Hindlimb muscle (tissue), 1 donor: ENCODE measurements at regions not wholly inside any gene's neighbourhood (a gene's known extent, or its start where the extent isn't known, plus 50 kb on each side); places are given as distances from the start of the nearest gene placed in this dataset.

Experiments
- DNase-seq: peaks from one replicate; pipeline ENCODE4 v3.0.0-alpha.2; 2013

DNA sequence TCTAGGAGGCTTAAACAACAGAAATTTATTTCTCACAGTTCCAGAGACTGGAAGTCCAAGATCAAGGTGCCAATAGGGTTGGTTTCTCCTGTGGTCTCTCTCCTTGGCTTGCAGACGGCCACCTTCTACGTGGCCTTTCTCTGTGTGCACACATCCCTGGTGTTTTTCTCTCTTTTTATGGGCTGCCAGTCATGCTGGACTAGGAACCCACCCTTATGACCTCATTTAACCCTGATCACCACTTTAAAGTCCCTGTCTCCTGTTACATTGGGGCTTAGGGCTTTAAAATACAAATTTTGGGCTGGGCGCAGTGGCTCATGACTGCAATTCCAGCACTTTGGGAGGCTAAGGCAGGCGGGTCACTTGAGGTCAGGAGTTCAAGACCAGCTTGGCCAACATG, 157.1 kb downstream of the TLE1 start:
- DNase-seq = no peak

- no peak for DNase-seq
Observed at GRCh38 chr9:81531511-81531910, 157.8 kb downstream of the TLE1 start.

GRCh38 chr9:81530846-81531245, 158.5 kb downstream of the TLE1 start:
- DNase-seq = no peak

DNA sequence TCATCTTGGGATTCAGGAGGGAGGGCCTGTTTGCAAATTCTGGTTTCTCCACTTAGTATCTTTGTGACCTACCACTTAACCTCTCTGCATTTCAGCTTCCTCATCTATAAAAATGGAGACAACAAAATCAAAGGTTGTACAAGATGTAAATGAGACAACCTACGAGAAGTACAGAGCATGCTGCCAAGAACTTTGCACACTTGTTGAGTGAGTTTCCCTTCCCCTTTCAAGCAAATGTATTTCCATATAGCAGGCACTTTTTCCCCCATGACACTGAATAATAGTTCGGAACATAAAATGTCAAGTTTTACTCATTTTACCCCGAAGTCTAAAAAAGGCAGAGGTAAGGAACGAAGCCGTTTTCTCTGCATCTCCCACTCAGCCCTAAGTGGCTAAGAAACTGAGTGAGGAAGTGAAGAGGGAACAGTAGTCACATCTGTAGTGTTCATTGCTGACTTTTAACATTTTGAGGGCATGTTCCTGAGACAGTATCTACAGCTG, 159.0 kb downstream of the TLE1 start:
- DNase-seq = no peak

DNA sequence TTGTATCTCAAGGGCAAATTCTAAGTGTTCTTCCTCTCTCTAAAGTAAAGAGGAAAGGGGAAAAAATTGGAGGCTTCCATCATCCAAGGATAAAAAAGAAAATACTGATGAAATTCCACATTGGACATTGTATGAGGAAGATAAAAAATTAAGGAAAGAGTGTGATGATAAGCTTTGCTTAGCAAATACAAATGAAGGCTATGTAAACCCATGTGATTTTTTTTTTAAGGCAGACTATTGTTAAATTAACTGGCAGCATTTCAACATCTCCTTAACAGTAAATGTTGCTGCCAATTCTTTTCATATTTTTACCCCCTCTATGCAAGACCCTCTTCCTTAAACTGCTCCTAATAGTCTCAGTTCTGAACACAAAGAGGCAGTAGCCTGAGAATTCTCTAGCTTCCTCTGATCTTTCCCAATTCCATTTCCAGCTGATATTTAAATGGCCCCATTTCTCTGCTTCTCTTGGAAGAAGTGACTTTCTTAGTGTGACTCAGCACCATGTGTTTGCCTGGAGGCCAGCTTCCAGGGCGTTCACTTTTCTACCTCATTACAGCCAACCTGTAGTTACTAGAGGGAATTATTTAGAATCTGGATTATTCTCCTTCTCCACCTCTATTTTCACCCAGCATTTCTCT, 159.7 kb downstream of the TLE1 start:
- DNase-seq = no peak

DNA sequence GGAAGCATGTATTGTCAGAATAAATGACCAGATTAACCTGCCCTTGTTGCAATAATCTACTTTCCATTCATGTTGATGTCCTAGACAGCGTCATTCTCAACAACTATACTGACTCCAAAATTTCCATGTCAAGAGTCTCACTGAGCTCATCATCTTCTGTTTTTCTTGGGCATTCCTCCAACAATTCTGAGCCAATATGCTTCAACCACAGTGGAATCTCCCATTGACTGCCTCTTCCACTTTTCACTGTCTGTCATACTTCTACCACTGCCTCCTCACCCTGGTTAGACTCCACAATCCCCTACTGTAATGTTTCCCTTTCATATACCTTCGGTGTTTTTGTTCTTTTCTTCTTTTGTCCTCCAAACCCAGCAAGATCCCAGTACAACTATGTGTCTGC, 162.8 kb downstream of the TLE1 start:
- no peak for DNase-seq

- peak; percentile 23 for DNase-seq
Observed at GRCh38 chr9:81522716-81523551, 166.4 kb downstream of the TLE1 start.

DNA sequence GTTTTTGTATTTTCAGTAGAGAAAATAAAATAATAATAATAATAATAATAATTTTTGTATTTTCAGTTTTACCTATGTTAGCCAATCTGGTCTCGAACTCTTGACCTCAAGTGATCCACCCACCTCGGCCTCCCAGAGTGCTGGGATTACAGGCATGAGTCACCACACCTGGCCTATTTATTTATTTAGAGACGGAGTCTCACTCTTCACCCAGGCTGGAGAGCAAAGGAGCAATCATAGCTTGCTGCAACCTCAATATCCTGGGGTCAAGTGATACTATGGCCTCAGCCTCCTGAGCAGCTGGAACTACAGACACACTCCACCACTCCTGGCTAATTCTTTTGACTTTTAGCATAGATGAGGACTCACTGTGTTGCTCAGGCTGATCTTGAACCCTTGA, 167.5 kb downstream of the TLE1 start:
- no peak for DNase-seq

GRCh38 chr9:81519816-81520495, 169.4 kb downstream of the TLE1 start:
- DNase-seq = no peak

DNA sequence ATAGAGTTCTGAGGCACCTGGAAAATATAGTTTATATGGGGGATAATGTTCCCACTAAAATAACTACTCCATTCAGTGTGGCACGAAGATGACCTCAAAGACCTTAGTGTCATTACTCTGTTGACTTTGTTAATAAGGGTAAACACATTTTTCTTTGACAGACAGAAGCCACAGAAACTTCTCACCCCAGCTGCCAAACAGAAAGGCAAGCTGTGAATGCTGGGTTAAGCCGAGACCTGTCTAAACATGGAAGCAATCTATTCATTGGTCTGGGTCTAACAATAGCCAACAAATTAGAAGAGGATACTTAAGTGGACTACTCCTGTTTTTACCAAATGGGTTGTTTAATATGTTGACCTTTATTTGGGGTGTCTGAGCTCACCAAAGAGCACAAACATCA, 171.4 kb downstream of the TLE1 start:
- no peak for DNase-seq

- DNase-seq = no peak
Observed at GRCh38 chr9:81513059-81513458, 176.3 kb downstream of the TLE1 start.

DNA sequence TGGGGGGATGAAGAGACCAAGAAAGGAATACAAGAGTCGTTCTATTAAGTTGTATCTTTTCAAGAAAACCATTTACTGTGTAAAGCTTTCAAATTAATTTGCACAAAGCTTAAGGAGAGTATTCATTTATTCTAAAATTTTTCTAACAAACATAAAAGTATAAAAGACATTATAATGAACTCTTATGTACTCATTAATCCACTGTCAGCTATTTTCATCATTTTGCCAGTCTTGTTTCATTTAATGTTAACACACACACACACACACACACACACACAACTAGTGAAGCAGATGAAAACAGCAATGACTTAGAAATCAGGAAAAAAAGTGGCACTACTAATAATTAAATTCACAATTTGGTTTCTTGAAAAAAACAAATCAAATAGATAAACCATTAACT, 176.7 kb downstream of the TLE1 start:
- no peak for DNase-seq

DNA sequence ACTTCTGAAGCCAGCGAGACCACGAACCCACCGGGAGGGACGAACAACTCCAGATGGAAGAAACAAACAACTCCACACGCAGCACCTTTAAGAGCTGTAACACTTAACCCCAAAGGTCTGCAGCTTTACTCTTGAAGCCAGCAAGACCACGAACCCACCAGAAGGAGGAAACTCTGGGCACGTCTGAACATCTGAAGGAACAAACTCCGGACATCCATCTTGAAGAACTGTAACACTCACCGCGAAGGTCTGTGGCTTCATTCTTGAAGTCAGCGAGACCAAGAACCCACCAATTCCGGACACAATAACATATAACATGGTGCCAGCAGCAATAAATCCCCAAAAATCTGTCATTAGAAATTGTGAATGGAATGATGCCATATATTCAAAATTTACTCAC, 180.9 kb downstream of the TLE1 start:
- no peak for DNase-seq

DNA sequence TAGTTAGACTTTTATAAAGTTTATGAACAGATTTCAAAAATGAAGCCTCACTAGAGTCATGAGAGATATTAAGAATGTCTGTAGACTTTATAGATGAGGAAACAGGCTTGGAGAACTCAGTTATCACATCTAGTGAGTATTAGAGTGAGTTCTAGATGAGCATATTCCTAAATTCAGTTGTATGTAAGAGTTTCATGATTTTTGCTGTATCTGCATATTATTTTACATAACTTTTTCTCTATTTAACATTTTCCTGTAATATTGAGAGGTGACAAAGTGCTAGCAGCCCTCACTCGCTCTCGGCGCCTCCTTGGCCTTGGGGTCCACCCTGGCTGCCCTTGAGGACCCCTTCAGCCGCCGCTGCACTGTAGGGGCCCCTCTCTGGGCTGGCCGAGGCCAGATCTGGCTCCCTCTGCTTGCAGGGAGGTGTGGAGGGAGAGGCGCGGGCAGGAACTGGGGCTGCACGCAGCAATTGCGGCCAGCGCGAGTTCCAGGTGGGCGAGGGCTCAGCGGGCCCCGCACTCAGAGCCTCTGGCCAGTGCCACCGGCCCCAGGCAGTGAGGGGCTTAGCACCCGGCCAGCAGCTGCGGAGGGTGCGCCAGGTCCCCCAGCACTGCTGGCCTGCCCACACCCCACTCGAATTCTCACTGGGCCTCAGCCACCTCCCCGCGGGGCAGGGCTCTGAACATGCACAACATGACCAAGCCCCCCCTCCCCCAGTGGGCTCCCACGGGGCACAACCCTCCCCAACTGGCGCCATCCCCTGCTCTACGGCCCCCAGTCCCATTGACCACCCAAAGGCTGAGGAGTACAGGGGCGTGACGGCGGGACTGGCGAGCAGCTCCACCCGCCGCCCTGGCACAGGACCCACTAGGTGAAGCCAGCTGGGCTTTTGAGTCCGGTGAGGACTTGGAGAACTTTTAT, 182.1 kb downstream of the TLE1 start:
- no peak for DNase-seq

DNA sequence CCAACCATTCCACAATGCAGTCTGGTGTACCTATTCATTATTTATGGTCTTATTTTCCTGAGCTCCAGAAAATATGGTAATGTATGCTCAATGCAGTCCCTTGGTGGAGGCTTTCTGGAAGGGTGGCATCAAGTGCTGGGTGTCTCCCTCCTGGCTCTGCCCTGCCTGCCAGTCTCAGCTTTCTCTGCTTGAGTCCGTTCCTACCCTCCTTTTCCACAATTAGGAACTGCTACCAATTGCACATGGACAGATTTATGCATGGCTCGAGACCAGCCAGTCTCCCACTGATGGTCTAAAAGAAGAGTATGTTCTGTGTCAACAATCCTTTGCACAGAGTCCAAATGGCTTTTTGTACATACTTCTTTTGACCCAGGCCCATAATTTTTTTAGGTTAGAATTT, 189.8 kb downstream of the TLE1 start:
- DNase-seq = no peak

DNA sequence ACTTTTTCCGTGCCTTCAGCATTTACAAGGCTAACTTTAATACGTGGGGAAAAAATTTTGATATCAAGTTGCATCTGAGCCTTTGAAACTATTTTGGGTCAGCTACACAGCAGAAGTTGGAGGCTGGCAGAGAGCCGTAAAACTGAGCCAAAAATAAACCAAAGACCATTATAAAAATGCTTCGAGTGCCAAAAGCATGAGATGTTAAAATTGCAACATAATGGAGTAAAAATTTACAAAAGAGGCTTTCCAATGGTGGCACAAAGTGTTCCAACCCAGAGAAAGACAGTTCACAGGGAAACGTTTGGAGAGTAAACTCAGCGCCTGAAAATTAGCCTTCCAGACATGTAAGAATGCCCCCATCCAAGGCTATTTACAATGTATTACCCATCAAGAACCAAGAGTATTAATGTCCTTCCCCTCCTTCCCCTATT, 190.3 kb downstream of the TLE1 start:
- peak; percentile 15 for DNase-seq

DNA sequence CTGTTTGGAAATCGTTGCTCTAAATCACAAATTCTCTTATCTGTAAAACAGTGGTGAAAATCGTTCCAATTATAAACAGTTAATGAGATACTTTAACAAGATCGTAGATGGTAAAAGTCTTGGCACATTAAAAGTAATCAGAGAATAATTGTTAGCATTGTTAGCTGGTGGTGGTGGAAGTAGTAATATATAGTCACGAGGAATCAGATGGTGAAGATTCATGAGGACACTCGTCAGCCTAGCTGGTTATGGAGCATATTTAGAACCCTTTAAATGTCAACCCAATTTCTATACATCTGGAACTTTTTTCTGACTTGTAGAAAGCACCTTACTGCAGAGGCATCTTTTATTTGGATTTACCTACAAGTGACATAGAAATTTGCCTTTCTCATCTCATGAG, 190.8 kb downstream of the TLE1 start:
- no peak for DNase-seq

DNA sequence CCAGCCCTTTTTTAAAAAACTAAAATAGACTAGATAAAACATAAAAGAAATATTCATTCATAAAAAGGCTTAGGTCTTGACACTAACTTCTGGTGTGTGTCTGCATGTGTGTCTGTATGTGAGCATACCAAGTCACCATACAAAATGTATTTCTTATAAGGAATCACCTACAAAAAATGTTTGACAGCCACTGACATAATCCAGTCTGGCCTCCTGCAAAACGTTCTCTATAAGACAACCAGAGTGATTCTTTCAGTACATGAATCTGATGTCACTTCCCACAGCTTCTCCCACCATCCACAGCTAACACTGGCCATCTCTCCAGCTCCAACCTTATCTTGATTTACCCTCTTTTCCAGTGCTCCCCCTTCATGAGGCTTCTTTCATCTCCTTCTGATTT, 192.3 kb downstream of the TLE1 start:
- DNase-seq = no peak

- no peak for DNase-seq
Observed at GRCh38 chr9:81492710-81493447, 196.5 kb downstream of the TLE1 start.

- DNase-seq = no peak
Observed at GRCh38 chr9:81490605-81491331, 198.6 kb downstream of the TLE1 start.

- no peak for DNase-seq
Observed at GRCh38 chr9:81489046-81489445, 200.3 kb downstream of the TLE1 start.
